ENCODE measurements at regions not wholly inside any gene's neighbourhood (a gene's known extent, or its start where the extent isn't known, plus 50 kb on each side); places are given as distances from the start of the nearest gene placed in this dataset.

DNA sequence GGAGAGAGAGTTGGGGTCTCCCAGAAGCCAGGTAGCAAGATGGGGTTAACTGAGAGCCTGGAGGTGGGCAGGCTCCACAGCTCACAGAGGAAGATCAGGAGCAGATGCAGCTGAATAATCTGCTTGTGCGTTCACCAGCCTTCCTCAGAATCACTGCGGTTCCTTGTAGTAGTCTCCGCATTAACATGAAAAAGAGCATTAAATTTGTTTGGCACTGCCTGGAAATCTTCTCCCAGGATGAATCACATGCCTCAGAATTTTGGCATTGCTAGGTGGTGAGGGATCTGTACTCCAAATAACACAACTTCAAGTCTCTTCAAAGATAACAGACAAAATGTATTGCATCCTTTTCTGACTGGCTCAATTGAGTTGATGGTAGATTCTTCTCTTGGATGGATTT lies 700.6 kb upstream of the ARRDC4 start:
- Histone ChIP-seq H3K36me3 (no peaks in the 10 kb centered on the region), H3K27me3 (no peaks in the 10 kb centered on the region), H3K27ac (no peak overlapping the region), H3K4me1 (no peaks in the 10 kb centered on the region), H3K9me3 (no peaks in the 10 kb centered on the region), H3K4me3 (no peak overlapping the region)
- TF ChIP-seq EP300 (IDR thresholded peaks at IDR 0.05) (no peak), CTCF (IDR thresholded peaks at IDR 0.05) (no peak), POLR2A (IDR thresholded peaks at IDR 0.05) (no peak)
- WGBS, 2 donors = 82 to 85% methylated on average over 3 of the region's 3 CpGs
- no peak for DNase-seq (ENCODE audit: low spot score in 2 of 2)

- no peak for TF ChIP-seq CTCF (IDR thresholded peaks at IDR 0.05)
- no peak for TF ChIP-seq POLR2A (IDR thresholded peaks at IDR 0.05)
- TF ChIP-seq EP300 (IDR thresholded peaks at IDR 0.05) = no peak
- H3K27ac ChIP-seq = no peak overlapping the region
- no peak overlapping the region for H3K4me3 ChIP-seq
- H3K36me3 ChIP-seq = no peaks in the 10 kb centered on the region
- DNase-seq (ENCODE audit: low spot score in 2 of 2) = no peak
- no peaks in the 10 kb centered on the region for H3K27me3 ChIP-seq
- H3K4me1 ChIP-seq = no peaks in the 10 kb centered on the region
- H3K9me3 ChIP-seq = peaks cover 0 to 22% (median 0%) of the 10 kb centered on the region in 4 donors
- WGBS, 2 donors = 95% methylated on average over 3 of the region's 3 CpGs
Observed at GRCh38 chr15:97301166-97301565, 659.3 kb upstream of the ARRDC4 start.

DNA sequence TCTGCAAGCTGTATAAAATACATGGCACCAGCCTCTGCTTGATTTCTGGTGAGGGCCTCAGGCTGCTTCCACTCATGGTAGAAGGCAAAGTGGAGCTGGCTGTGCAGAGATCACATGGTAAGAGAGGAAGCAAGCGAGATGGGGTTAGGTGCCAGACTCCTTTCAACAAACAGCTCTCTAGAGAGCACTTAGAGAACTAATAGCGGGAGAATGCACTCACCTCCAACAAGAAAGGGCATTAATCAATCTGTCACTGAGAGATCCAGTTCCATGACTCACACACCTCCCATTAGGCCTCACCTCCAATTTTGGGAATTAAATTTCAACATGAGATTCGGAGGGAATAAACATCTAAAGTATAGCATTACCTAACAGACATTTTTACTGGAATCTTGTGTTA lies 644.1 kb upstream of the ARRDC4 start:
- Histone ChIP-seq H3K9me3 (no peaks in the 10 kb centered on the region), H3K4me1 (no peaks in the 10 kb centered on the region), H3K27ac (no peak overlapping the region), H3K4me3 (no peak overlapping the region), H3K36me3 (no peaks in the 10 kb centered on the region), H3K27me3 (no peaks in the 10 kb centered on the region)
- TF ChIP-seq EP300 (IDR thresholded peaks at IDR 0.05) (no peak), CTCF (IDR thresholded peaks at IDR 0.05) (no peak), POLR2A (IDR thresholded peaks at IDR 0.05) (no peak)
- 75 to 85% methylated on average over 3 of the region's 3 CpGs for WGBS, 2 donors
- no peak for DNase-seq (ENCODE audit: low spot score in 2 of 2)

GRCh38 chr15:97317163-97317562 lies 643.3 kb upstream of the ARRDC4 start:
- 91% methylated on average over 3 of the region's 3 CpGs for WGBS, 2 donors
- TF ChIP-seq CTCF (IDR thresholded peaks at IDR 0.05) (no peak), POLR2A (IDR thresholded peaks at IDR 0.05) (no peak), EP300 (IDR thresholded peaks at IDR 0.05) (no peak)
- Histone ChIP-seq H3K4me3 (no peak overlapping the region), H3K36me3 (no peaks in the 10 kb centered on the region), H3K9me3 (no peaks in the 10 kb centered on the region), H3K27me3 (no peaks in the 10 kb centered on the region), H3K4me1 (no peaks in the 10 kb centered on the region), H3K27ac (no peak overlapping the region)
- DNase-seq (ENCODE audit: low spot score in 2 of 2) = no peak

- no peak overlapping the region for H3K4me3 ChIP-seq
- no peaks in the 10 kb centered on the region for H3K4me1 ChIP-seq
- no peaks in the 10 kb centered on the region for H3K36me3 ChIP-seq
- TF ChIP-seq CTCF (IDR thresholded peaks at IDR 0.05) = no peak
- TF ChIP-seq POLR2A (IDR thresholded peaks at IDR 0.05) = no peak
- TF ChIP-seq EP300 (IDR thresholded peaks at IDR 0.05) = no peak
- H3K27me3 ChIP-seq = no peaks in the 10 kb centered on the region
- DNase-seq (ENCODE audit: low spot score in 2 of 2) = no peak
- WGBS, 2 donors = 83% methylated on average over 5 of the region's 5 CpGs
- no peaks in the 10 kb centered on the region for H3K9me3 ChIP-seq
- H3K27ac ChIP-seq = no peak overlapping the region
Observed at GRCh38 chr15:97319291-97319690, 641.2 kb upstream of the ARRDC4 start.

Data from tibial nerve (tissue), 4 donors.